Stimulated activated CD8-positive, alpha-beta memory T cell treated with anti-CD3 and anti-CD28 coated beads, Interleukin-4, amount 100 ng/mL, for 4 hours (primary cell): ENCODE measurements at regions not wholly inside any gene's neighbourhood (a gene's known extent, or its start where the extent isn't known, plus 50 kb on each side); places are given as distances from the start of the nearest gene placed in this dataset.
"Not testable (repeated sequence)": the region's sequence is repeated elsewhere in the genome, so short reads cannot be mapped to it uniquely, and the experiment has no call there.

Experiments
- DNase-seq, 2 donors: peaks; one replicate each; pipeline ENCODE4 v3.0.0-alpha.2; 2020; ENCODE audit warnings: low read depth in 2 of 2, low spot score in 1 of 2

DNA sequence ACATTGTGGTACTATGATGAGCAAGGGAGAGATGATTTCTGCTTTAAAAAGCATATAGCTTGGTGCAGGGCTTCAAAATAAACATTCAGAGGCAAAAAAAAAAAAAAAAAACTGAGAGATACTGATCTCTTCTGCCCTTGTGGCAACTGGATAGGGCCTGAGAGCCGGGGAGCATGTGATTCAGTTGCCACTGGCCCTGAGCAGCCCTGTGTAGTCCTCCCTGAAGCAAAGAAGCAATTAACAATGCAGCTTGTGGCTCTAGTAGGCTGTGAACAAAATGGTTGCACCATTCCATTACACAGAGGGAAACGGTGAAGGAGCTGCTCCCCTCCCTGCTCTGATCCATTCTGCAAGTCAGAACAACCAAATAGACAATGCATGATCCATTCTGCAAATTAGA lies 347.5 kb upstream of the DAB2 start:
- no peak for DNase-seq

GRCh38 chr5:39767916-39768315 lies 343.1 kb upstream of the DAB2 start:
- DNase-seq = no peak

GRCh38 chr5:39765366-39765765 lies 340.6 kb upstream of the DAB2 start:
- DNase-seq = no peak

GRCh38 chr5:39762761-39763160 lies 338.0 kb upstream of the DAB2 start:
- DNase-seq = no peak

DNA sequence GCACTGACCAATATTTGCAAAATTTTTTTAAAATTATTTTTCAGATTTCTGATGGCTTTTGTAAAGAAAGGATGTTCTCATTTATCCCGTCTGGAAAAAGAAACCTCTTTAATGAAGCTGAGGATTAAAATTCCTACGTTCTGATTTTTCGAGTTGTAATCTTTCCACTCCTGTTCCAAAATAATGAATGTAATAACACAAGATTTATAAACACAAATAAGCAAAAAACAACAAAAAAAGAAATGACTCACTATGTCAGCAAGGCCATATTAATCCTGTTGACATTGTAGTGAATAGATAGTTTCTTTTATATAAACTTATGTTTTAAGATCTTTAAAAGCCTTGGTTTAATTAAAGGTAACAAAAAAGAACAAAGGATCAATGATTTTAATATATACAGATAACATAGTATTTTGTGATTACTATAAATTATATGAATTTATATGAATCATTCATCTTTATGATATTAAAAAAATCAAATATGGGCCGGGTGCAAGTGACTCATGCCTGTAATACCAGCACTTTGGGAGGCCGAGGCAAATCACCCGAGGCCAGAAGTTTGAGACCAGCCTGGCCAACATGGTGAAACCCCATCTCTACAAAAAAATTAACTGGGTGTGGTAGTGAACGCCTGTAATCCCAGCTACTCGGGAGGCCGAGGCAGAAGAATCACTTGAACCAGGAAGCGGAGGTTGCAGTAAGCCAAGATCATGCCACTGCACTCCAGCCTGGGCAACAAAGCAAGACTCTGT lies 336.6 kb upstream of the DAB2 start:
- DNase-seq = no peak

GRCh38 chr5:39760385-39761198 lies 335.8 kb upstream of the DAB2 start:
- DNase-seq = no peak

DNA sequence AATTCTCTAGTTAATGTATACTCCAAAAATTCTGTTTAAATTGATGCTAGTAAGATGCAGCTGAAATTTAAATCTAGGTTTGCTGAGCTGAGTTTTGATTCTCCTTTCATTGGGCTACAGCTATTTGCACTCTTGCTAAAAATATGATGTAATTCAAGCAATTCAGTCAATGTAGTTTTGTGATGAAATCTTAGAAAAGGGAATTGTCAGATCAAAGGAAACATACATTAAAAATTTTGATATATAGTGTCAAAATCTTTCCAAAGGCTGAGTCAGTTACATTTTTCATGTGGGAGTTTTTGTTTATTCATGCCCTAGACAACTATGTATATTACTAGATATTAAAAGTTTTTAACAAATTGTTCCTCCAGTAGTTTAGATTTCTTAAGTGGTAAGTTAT lies 334.9 kb upstream of the DAB2 start:
- no peak for DNase-seq

GRCh38 chr5:39758426-39758825 lies 333.6 kb upstream of the DAB2 start:
- DNase-seq = no peak

- DNase-seq = no peak
Observed at GRCh38 chr5:39757131-39757530, 332.4 kb upstream of the DAB2 start.

GRCh38 chr5:39755986-39756385 lies 331.2 kb upstream of the DAB2 start:
- no peak for DNase-seq

GRCh38 chr5:39755452-39755851 lies 330.7 kb upstream of the DAB2 start:
- no peak for DNase-seq

GRCh38 chr5:39753747-39754146 lies 329.0 kb upstream of the DAB2 start:
- DNase-seq = not testable (repeated sequence)

- no peak for DNase-seq
Observed at GRCh38 chr5:39750661-39751060, 325.9 kb upstream of the DAB2 start.

- DNase-seq = no peak
Observed at GRCh38 chr5:39742916-39743315, 318.1 kb upstream of the DAB2 start.

DNA sequence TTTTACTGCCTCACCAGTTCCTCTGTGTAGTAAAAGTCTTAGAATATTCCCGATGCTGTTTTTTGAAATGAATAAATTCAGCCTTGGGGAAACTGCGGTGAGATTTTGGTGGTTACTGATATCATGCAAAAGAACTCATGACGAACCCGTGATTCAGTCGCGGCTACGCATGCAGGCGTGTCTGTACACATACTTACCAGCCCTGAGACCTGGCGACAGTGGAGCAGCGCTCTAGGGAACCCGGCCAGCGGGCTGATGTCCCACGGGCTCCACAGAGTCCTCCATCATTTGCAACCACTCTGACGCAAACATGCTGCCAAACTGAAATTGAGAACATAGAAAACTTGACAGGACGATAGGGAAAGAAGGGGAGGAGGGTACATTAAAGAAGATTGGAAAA lies 315.6 kb upstream of the DAB2 start:
- DNase-seq = no peak

DNA sequence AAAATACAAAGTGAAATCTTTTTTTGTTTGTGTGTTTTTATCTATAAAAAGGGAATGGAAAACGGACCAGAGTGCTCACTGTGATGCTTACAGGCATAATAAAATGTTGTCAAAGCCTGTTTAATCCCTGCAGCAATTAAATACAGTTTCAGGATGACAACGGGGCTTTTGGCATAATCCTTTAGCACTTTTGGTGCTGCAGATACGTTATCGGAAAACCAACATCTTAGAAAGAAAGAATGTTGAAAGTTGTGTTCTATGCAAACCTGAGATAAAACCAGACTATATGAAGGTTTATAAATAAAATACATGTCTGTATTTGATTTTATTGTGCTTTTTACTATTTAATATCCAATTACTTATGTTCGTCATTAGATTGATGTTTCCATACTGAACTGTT lies 307.4 kb upstream of the DAB2 start:
- no peak for DNase-seq

DNA sequence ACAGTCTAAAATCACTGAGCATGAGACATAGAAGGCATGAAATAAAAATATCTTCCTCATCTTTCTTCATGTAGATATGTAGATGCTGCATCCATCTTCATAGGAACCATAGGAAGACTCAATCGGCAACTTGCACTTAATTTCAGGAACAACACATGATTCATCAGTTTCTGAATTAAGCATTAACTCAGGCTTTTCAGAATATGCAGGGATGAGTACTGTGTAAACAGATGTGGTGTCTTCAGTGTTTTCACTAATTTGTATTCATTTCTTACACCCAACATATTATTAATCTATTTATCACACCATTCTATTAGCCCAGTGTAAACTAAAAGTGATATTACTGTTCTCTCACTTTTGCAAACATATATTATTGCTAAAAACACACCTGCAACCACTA lies 305.9 kb upstream of the DAB2 start:
- DNase-seq = no peak

GRCh38 chr5:39730006-39730405 lies 305.2 kb upstream of the DAB2 start:
- no peak for DNase-seq

DNA sequence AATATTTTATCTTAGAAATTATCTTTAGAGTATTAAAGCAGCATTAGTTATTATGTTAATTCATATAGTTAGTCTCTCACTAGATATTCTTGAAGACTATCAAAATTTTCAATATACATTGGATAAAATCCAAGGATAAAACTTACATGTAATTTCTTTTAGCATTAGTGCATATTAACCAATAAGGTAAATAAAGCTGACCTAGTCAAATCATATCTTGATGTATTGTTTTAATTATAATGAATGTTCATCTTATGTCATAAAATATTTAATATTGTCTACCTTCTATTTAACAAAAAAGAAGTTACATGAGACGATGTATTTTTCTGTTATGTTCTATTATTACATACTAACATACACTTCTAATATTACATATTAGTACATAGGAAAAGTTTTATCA lies 301.7 kb upstream of the DAB2 start:
- no peak for DNase-seq

DNA sequence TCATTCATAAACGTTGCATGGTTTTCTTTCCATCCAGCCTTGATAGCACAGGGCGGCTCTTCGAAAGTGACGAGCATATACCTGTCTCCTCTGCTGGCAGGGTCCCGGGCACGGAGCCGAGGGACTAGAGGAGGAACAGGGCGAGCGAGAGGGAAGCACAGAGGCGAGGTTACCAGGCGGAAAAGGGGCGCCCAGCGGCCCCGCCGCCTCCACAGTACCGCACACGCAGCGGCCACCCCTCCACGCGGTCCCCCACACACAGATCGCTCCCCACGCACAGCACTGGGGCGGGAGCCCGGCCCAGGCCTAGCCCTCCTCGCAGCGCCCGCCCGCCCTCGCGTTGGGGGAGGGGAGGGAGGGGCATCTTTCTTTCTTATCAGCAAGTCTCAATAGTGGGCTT lies 296.6 kb upstream of the DAB2 start:
- no peak for DNase-seq

DNA sequence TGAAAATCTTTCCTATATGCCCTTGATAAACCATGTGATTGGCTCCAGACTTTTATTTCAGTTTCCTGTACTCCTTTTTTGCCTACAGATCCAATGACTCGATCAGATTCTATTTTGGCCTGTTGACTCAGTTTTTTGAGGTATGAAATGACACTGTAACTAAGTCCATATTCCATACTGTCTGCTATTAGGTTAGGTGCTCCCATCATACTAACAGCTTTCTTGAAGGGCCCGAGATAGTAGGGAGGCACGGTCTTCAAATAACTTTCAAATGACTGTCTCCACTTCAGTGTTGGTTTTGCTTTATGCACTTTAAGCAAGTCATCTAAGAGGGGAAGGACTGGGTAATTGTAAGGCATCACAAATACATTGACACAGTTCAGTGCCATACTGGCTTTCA lies 295.4 kb upstream of the DAB2 start:
- no peak for DNase-seq

- no peak for DNase-seq
Observed at GRCh38 chr5:39717176-39717897, 292.6 kb upstream of the DAB2 start.
